Keratinocyte (primary cell): ENCODE measurements at regions not wholly inside any gene's neighbourhood (a gene's known extent, or its start where the extent isn't known, plus 50 kb on each side); places are given as distances from the start of the nearest gene placed in this dataset.
"Not testable (repeated sequence)": the region's sequence is repeated elsewhere in the genome, so short reads cannot be mapped to it uniquely, and the experiment has no call there.

Experiments used
- EZH2 ChIP-seq: IDR thresholded peaks from one replicate; pipeline ENCODE4 v1.6.1; 2012; ENCODE audit warnings: inconsistent platforms, mild to moderate bottlenecking, low read length, moderate library complexity
- TF ChIP-seq, protein P1 (sequence below), 3 experiments: IDR thresholded peaks in 1 of 3; conservative IDR thresholded peaks in 1 of 3; optimal IDR thresholded peaks in 1 of 3; 2 replicates in 2 of 3; 3 replicates in 1 of 3; pipeline versions ENCODE3 to v1.5.1; 2011; ENCODE audit warnings: low read length in 3 of 3, mild to moderate bottlenecking in 3 of 3, moderate library complexity in 2 of 3, control low read depth in 1 of 3, inconsistent platforms in 1 of 3; ENCODE audit not compliant: insufficient read depth in 2 of 3; ENCODE audit errors: extremely low read depth in 1 of 3

GRCh38 chr7:76678500-76678899, 51.4 kb upstream of the POMZP3 start:
- TF ChIP-seq, protein P1, sequence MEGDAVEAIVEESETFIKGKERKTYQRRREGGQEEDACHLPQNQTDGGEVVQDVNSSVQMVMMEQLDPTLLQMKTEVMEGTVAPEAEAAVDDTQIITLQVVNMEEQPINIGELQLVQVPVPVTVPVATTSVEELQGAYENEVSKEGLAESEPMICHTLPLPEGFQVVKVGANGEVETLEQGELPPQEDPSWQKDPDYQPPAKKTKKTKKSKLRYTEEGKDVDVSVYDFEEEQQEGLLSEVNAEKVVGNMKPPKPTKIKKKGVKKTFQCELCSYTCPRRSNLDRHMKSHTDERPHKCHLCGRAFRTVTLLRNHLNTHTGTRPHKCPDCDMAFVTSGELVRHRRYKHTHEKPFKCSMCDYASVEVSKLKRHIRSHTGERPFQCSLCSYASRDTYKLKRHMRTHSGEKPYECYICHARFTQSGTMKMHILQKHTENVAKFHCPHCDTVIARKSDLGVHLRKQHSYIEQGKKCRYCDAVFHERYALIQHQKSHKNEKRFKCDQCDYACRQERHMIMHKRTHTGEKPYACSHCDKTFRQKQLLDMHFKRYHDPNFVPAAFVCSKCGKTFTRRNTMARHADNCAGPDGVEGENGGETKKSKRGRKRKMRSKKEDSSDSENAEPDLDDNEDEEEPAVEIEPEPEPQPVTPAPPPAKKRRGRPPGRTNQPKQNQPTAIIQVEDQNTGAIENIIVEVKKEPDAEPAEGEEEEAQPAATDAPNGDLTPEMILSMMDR (optimal IDR thresholded peaks at IDR 0.05 in 1 of 3, IDR thresholded peaks at IDR 0.05 in 1 of 3, conservative IDR thresholded peaks at IDR 0.05 in 1 of 3; ENCODE audit: extremely low read depth in 1 of 3, insufficient read depth in 2 of 3, low read length in 3 of 3) = not testable (repeated sequence)
- TF ChIP-seq EZH2 = not testable (repeated sequence)
